ENCODE measurements at regions not wholly inside any gene's neighbourhood (a gene's known extent, or its start where the extent isn't known, plus 50 kb on each side); places are given as distances from the start of the nearest gene placed in this dataset.

GRCh38 chr7:133152875-133153274, 71.0 kb upstream of the CHCHD3 start:
- no peak for TF ChIP-seq CTCF (IDR thresholded peaks at IDR 0.05; ENCODE audit: low read length, missing control alignments)
- no peak for DNase-seq (ENCODE audit: low read depth)
- H3K4me3 ChIP-seq (replicated peaks; ENCODE audit: low read depth, low read length): no peak overlapping the region

GRCh38 chr7:133155146-133155545, 73.3 kb upstream of the CHCHD3 start:
- DNase-seq (ENCODE audit: low read depth): peak; percentile 1
- TF ChIP-seq CTCF (IDR thresholded peaks at IDR 0.05; ENCODE audit: low read length, missing control alignments): no peak
- H3K4me3 ChIP-seq (replicated peaks; ENCODE audit: low read depth, low read length): no peak overlapping the region

GRCh38 chr7:133155642-133156041, 73.8 kb upstream of the CHCHD3 start:
- no peak for TF ChIP-seq CTCF (IDR thresholded peaks at IDR 0.05; ENCODE audit: low read length, missing control alignments)
- H3K4me3 ChIP-seq (replicated peaks; ENCODE audit: low read depth, low read length): no peak overlapping the region
- DNase-seq (ENCODE audit: low read depth): no peak

- H3K4me3 ChIP-seq (replicated peaks; ENCODE audit: low read depth, low read length): no peak overlapping the region
- DNase-seq (ENCODE audit: low read depth): no peak
- no peak for TF ChIP-seq CTCF (IDR thresholded peaks at IDR 0.05; ENCODE audit: low read length, missing control alignments)
Observed at GRCh38 chr7:133157045-133157444, 75.2 kb upstream of the CHCHD3 start.

GRCh38 chr7:133164498-133164897, 82.6 kb upstream of the CHCHD3 start:
- no peak for DNase-seq (ENCODE audit: low read depth)
- H3K4me3 ChIP-seq (replicated peaks; ENCODE audit: low read depth, low read length): no peak overlapping the region
- TF ChIP-seq CTCF (IDR thresholded peaks at IDR 0.05; ENCODE audit: low read length, missing control alignments): no peak

GRCh38 chr7:133165001-133165400, 83.1 kb upstream of the CHCHD3 start:
- no peak for DNase-seq (ENCODE audit: low read depth)
- H3K4me3 ChIP-seq (replicated peaks; ENCODE audit: low read depth, low read length): no peak overlapping the region
- TF ChIP-seq CTCF (IDR thresholded peaks at IDR 0.05; ENCODE audit: low read length, missing control alignments): no peak

- no peak for TF ChIP-seq CTCF (IDR thresholded peaks at IDR 0.05; ENCODE audit: low read length, missing control alignments)
- H3K4me3 ChIP-seq (replicated peaks; ENCODE audit: low read depth, low read length): no peak overlapping the region
- no peak for DNase-seq (ENCODE audit: low read depth)
Observed at GRCh38 chr7:133165529-133165928, 83.6 kb upstream of the CHCHD3 start.

All from fibroblast of pulmonary artery (primary cell).